Peyer's patch (tissue), 4 donors: ENCODE measurements at regions not wholly inside any gene's neighbourhood (a gene's known extent, or its start where the extent isn't known, plus 50 kb on each side); places are given as distances from the start of the nearest gene placed in this dataset.
"Not testable (repeated sequence)": the region's sequence is repeated elsewhere in the genome, so short reads cannot be mapped to it uniquely, and the experiment has no call there.

Experiments used
- DNase-seq, 3 donors: peaks; one replicate each; pipeline ENCODE4 v3.0.0-alpha.2; 2017 to 2019
- H3K27ac ChIP-seq, 4 donors: fragments of 200-600 bp; sonication (generic); one replicate each; pipeline ENCODE4 v1.5.1; 2016 to 2019
- H3K27me3 ChIP-seq, 2 donors: fragments of 200-600 bp; sonication (generic); one replicate each; pipeline ENCODE4 v1.5.1; 2019
- H3K36me3 ChIP-seq, 3 donors: fragments of 200-600 bp; sonication (generic); one replicate each; pipeline ENCODE4 v1.5.1; 2016 to 2019
- H3K4me1 ChIP-seq, 4 donors: fragments of 200-600 bp; sonication (generic); one replicate each; pipeline ENCODE4 v1.5.1; 2016 to 2019
- H3K4me3 ChIP-seq, 4 donors: fragments of 200-600 bp; sonication (generic); 1 replicate in 3 of 4; 2 replicates in 1 of 4; pipeline ENCODE4 v1.5.1; 2016 to 2019; ENCODE audit warnings: mild to moderate bottlenecking in 1 of 4
- H3K9me3 ChIP-seq, 4 donors: fragments of 200-600 bp; sonication (generic); one replicate each; pipeline ENCODE4 v1.5.1; 2016 to 2019; ENCODE audit warnings: mild to moderate bottlenecking in 1 of 4
- POLR2A ChIP-seq, 2 donors: fragments of 450-650 bp; IDR thresholded peaks; one replicate each; pipeline ENCODE4 v1.5.1; 2017; ENCODE audit warnings: antibody characterized with exemption in 2 of 2, mild to moderate bottlenecking in 2 of 2, moderate library complexity in 2 of 2
- TF ChIP-seq, protein P1 (sequence below), 6 experiments: fragments of 450-650 bp in 4 of 6; fragments of 200-600 bp in 2 of 6; sonication (generic) in 1 of 6; IDR thresholded peaks; one replicate each; pipeline ENCODE4 v1.5.1; 2017 to 2019; ENCODE audit warnings: antibody characterized with exemption in 6 of 6, mild to moderate bottlenecking in 3 of 6, moderate library complexity in 1 of 6

DNA sequence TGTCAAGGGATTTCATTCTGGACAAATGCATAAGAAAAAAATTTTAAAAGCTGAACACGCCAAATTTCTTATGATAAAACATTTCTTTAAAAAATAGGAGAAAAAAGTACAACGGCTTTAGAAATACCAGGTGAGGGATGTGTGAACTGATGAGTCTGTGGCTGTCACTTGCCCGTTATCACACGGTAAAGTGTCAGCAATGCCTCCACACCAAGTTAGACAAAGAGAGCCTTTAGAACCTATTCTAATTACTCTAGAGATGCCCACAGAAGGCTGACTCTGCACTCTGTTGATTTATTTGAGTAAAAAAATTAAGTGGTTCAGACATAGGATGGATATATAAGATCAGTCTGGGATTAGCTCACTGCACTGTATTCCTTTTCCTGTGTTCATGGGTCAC, 523.8 kb downstream of the RNF144A start:
- Histone ChIP-seq H3K27ac (no peak overlapping the region), H3K27me3 (no peaks in the 10 kb centered on the region), H3K4me1 (no peaks in the 10 kb centered on the region), H3K36me3 (no peaks in the 10 kb centered on the region), H3K9me3 (no peaks in the 10 kb centered on the region), H3K4me3 (no peak overlapping the region)
- no peak for DNase-seq
- TF ChIP-seq POLR2A (IDR thresholded peaks at IDR 0.05) = no peak
- TF ChIP-seq, protein P1, sequence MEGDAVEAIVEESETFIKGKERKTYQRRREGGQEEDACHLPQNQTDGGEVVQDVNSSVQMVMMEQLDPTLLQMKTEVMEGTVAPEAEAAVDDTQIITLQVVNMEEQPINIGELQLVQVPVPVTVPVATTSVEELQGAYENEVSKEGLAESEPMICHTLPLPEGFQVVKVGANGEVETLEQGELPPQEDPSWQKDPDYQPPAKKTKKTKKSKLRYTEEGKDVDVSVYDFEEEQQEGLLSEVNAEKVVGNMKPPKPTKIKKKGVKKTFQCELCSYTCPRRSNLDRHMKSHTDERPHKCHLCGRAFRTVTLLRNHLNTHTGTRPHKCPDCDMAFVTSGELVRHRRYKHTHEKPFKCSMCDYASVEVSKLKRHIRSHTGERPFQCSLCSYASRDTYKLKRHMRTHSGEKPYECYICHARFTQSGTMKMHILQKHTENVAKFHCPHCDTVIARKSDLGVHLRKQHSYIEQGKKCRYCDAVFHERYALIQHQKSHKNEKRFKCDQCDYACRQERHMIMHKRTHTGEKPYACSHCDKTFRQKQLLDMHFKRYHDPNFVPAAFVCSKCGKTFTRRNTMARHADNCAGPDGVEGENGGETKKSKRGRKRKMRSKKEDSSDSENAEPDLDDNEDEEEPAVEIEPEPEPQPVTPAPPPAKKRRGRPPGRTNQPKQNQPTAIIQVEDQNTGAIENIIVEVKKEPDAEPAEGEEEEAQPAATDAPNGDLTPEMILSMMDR (IDR thresholded peaks at IDR 0.05) = no peak

DNA sequence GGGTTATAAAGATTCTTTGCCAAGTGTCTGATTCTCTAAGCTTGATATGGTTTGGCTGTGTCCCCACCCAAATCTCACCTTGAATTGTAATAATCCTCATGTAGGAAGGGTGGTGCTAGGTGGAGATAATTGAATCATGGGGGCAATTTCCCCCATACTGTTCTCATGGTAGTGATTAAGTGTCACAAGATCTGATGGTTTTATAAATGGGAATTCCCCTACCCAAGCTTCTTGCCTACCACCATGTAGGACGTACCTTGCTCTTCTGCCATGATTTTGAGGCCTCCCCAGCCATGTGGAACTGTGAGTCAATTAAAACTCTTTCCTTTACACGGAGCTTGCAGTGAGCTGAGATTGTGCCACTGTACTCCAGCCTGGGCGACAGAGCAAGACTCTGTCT, 524.6 kb downstream of the RNF144A start:
- H3K9me3 ChIP-seq, H3K4me1 ChIP-seq, DNase-seq, H3K4me3 ChIP-seq, H3K27ac ChIP-seq, H3K36me3 ChIP-seq, H3K27me3 ChIP-seq: not testable (repeated sequence)

DNA sequence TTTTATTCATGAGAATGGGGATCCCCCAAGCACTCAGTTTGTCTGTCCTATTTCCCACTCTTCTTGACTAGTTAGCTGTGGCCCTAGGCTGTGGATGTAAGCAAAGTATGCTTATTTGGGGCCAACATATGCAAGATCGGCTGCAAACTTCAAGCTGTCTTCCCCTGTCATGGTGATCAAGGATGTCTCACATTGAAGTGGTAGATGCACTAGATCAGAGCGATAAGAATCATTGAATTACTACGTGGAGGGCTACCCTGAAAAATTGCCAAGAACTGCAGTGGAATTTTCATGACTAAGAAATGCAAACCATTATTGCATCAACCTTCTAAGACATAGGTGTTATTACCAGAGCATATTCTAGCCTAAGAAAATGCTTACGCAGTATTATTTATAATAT, 527.4 kb downstream of the RNF144A start:
- Histone ChIP-seq H3K36me3 (no peaks in the 10 kb centered on the region), H3K9me3 (no peaks in the 10 kb centered on the region), H3K27me3 (no peaks in the 10 kb centered on the region), H3K27ac (no peak overlapping the region), H3K4me1 (no peaks in the 10 kb centered on the region), H3K4me3 (no peak overlapping the region)
- DNase-seq = no peak
- TF ChIP-seq, protein P1 (IDR thresholded peaks at IDR 0.05) = no peak
- no peak for TF ChIP-seq POLR2A (IDR thresholded peaks at IDR 0.05)

DNA sequence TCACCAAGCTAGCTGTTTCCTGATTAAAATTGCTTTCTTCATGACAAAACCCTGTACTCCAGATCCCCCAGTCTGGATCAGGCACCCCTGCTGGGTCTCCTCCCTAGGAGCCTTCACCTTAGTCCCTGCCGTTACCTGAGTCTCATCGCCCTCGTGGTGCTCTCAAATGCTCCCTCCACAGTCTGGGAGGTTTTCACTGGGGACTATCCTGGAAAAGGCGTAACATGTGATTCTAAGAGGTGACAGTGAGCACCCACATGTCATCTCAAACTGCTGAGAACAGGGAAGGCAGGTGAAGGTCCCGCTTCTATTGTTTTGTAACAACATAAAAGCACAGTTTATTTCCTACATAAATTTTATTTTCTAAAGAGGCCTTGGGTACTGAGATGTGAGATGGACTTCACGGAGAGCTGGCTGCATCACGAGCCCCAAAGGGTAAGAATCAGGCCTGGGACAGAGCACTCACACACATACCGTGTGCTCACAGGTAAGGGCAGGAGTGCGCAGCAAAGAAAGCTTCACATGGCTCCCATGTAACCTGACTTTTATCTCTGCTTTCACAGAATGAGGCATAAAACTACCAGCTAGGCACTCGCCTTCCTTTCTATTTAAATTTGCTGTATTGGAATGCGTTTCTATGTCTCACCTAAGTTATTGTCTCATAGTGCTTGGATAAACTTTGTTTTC, 531.5 kb downstream of the RNF144A start:
- Histone ChIP-seq H3K27me3 (no peaks in the 10 kb centered on the region), H3K9me3 (no peaks in the 10 kb centered on the region), H3K4me1 (no peaks in the 10 kb centered on the region), H3K27ac (no peak overlapping the region), H3K4me3 (no peak overlapping the region), H3K36me3 (no peaks in the 10 kb centered on the region)
- DNase-seq = no peak
- TF ChIP-seq POLR2A (IDR thresholded peaks at IDR 0.05) = no peak
- TF ChIP-seq, protein P1 (IDR thresholded peaks at IDR 0.05) = no peak

DNA sequence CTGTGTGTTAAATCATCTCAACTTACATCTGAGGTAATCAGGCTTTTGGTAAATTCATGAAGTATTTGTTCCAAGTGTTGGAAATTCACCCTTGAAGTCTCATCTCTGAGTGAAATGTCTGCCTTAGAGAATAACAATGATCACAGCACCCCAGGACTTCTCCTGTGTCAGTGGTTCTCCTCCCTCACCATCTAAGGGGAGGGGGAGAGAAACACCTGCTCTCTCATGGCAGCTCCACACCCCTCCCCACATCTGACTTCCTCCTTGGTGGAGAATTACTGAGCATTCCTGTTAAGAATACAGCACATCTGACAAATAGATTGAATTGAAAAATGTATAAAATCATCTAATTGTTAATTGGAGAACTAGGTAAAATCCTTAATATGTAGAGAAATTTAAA, 532.1 kb downstream of the RNF144A start:
- DNase-seq = no peak
- H3K36me3 ChIP-seq = no peaks in the 10 kb centered on the region
- H3K4me3 ChIP-seq = no peak overlapping the region
- no peaks in the 10 kb centered on the region for H3K4me1 ChIP-seq
- no peak overlapping the region for H3K27ac ChIP-seq
- TF ChIP-seq, protein P1 (IDR thresholded peaks at IDR 0.05) = no peak
- no peak for TF ChIP-seq POLR2A (IDR thresholded peaks at IDR 0.05)
- H3K9me3 ChIP-seq = no peaks in the 10 kb centered on the region
- H3K27me3 ChIP-seq = no peaks in the 10 kb centered on the region

DNA sequence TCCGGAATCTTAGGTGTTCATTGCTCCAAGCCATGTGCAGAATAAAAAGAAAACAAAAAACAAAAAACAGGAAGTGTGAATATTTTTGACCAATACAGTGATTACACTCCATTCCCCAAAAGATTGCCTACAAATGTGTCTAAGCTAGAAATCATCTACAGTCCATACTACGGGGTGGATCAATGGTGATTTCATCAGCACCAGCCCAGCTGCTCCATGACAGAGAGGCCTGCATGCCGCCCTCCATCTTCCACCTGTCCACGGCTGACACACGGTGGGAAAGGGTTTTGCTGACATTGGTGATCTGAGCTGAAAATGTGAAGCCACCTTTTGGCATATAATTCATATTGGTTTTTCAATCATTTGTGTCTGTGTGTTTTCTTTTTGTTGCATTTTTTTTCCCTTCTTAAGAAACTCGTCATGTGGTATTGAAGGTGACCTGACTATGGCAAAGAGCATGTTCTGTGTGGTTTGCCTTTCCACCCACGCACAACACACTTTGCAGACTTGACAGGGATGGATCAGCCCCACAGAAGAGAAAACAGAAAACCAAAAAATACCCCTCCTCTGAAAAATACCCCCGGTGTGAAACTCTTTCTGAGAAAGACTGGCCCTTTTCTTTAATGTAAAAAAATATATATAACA, 533.1 kb downstream of the RNF144A start:
- Histone ChIP-seq H3K4me3 (no peak overlapping the region), H3K27me3 (no peaks in the 10 kb centered on the region), H3K4me1 (no peaks in the 10 kb centered on the region), H3K9me3 (no peaks in the 10 kb centered on the region), H3K27ac (peak overlapping the region in 3 of 4 donors; percentile 23 to 35 (median 27)), H3K36me3 (no peaks in the 10 kb centered on the region)
- TF ChIP-seq, protein P1 (IDR thresholded peaks at IDR 0.05) = no peak
- no peak for TF ChIP-seq POLR2A (IDR thresholded peaks at IDR 0.05)
- DNase-seq = peak in 1 of 3 donors; percentile 63
